ENCODE measurements at regions not wholly inside any gene's neighbourhood (a gene's known extent, or its start where the extent isn't known, plus 50 kb on each side); places are given as distances from the start of the nearest gene placed in this dataset.

DNA sequence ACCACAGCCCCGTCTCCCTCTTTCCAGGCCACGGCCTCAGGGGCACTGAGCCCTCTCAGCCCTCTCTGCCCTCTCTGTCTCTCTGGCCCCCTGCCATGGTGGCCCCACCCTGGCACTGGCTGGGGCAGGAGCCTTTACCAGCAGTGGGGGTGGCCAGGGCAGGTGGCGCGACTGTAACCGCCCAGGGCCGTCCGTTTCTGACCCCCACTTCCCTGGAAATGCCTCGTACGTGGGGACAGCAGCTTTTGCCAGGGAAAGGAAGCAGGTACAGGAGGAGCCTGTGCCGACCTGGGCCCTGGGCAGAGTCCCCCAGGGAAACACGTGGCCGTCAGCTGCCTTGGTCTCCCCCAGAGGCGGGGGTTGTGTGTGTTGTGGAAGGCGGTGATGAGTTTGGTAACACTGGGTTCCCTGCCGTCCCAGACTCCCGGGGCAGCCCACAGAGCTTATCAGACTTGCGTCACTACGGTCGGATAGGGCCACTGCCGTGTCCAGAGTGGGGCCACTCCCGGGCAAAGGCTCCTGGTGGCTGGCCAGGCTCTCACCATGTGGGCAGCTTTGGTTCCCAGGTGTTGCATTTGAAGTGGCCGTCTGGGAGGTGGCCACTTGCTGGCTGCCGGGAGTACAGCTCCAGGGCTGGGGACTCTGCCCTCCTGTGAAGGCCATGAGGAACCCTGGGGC, 249.3 kb upstream of the CIBAR2 start:
- TF ChIP-seq, protein P1, sequence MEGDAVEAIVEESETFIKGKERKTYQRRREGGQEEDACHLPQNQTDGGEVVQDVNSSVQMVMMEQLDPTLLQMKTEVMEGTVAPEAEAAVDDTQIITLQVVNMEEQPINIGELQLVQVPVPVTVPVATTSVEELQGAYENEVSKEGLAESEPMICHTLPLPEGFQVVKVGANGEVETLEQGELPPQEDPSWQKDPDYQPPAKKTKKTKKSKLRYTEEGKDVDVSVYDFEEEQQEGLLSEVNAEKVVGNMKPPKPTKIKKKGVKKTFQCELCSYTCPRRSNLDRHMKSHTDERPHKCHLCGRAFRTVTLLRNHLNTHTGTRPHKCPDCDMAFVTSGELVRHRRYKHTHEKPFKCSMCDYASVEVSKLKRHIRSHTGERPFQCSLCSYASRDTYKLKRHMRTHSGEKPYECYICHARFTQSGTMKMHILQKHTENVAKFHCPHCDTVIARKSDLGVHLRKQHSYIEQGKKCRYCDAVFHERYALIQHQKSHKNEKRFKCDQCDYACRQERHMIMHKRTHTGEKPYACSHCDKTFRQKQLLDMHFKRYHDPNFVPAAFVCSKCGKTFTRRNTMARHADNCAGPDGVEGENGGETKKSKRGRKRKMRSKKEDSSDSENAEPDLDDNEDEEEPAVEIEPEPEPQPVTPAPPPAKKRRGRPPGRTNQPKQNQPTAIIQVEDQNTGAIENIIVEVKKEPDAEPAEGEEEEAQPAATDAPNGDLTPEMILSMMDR (IDR thresholded peaks at IDR 0.05; ENCODE audit: insufficient read depth, low read length): no peak
- DNase-seq (ENCODE audit: low read depth): no peak
- H3K4me3 ChIP-seq (ENCODE audit: low read depth, low read length): no peak overlapping the region

DNA sequence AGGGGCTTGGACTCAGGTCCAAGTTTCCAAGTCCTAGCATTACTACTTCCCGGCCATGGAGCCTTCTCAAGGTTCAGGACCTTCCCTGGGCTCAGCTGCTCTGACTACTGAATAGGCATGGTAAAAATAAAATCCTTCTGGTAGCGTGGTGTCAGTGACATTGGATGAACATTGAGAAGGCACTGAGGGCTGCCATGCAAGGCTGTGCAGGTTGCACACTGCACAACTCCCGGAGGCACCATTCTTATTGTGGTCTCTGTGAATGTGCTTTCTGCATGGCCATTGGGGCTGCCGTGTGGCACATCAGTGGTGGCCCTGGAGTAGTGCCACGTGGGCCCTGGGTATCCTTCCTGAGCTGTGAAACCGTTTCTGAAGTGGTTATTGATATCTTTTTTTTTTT, 250.2 kb upstream of the CIBAR2 start:
- no peak for DNase-seq (ENCODE audit: low read depth)
- no peak overlapping the region for H3K4me3 ChIP-seq (ENCODE audit: low read depth, low read length)
- TF ChIP-seq, protein P1 (IDR thresholded peaks at IDR 0.05; ENCODE audit: insufficient read depth, low read length): no peak

DNA sequence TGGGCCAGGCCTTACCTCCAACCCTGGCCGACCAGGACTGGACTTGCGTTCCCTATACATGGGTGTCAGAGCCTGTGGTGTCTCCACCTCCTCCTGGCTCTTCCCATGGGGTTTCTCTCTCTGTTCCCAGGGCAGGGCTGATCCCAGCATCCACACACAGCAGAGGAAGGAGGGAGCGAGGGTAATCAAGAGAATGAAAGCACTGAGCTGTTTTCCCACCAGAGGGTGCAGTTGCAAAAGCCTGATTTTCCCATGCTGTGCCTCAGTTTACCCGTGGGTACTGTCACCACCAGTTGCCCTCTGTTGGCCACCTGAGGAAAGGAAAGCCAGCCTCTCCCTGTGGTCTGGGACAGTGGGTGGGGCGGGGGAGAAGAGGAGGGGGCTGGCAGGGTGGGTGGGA, 249.7 kb upstream of the GSE1 start:
- DNase-seq (ENCODE audit: low read depth): no peak

DNA sequence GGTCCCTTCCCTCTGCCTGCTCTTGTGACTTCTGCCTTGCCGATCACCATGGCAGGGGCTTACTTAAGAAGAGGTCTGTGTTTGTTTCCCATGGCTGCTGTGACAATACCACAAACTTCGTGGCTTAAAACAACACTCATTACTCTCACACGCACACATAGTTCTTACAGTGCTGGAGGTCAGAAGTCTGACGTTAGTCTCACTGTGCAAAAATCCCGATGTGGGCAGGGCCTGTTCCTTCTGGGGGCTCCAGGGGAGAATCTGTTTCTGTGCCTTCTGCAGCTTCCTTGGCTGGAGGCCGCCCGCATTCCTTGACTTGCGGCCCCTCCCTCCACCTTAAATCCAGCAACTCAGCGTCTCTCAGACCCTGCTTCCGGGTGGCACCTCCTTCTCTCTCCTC, 249.2 kb upstream of the GSE1 start:
- no peak overlapping the region for H3K4me3 ChIP-seq (ENCODE audit: low read depth, low read length)
- no peak for DNase-seq (ENCODE audit: low read depth)
- TF ChIP-seq, protein P1 (IDR thresholded peaks at IDR 0.05; ENCODE audit: insufficient read depth, low read length): no peak

More for the DNA sequence above, 249.7 kb upstream of the GSE1 start:
- no peak overlapping the region for H3K4me3 ChIP-seq (ENCODE audit: low read depth, low read length)
- TF ChIP-seq, protein P1 (IDR thresholded peaks at IDR 0.05; ENCODE audit: insufficient read depth, low read length): no peak

DNA sequence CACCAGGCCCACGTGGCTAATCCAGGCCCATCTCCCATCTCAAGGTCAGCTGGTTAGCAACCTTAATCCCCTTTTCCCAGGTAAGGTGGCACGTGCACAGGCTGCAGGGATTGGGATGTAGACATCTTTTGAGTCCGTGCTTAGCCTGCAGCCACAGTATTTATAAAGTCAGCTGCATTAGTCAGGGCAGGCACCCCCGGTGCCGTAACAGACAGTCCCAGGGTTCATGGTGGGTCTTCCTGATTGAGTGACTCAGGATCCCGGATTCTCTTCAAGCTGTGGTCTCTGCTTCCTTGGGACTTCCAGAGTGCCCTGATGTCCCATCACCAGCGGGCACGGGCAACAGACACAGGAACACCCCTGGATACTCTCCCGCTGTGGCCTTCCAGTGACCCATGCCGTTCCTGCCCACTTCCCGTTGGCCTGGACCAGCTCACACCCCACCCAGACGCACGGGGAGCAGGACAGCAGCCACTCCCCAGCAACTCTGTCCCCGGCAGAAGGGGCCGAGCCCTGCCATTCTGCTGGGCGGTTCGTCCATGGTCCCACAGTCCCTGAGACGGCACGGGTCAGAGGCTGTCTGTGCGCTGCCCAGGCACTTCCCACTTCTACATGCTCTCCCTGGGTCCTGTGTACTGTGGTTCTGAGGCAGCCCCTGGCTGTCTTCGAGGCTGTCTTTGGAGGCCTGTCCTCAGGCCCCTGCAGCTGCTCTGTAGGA, 248.6 kb upstream of the GSE1 start:
- TF ChIP-seq, protein P1 (IDR thresholded peaks at IDR 0.05; ENCODE audit: insufficient read depth, low read length): no peak
- no peak for DNase-seq (ENCODE audit: low read depth)
- H3K4me3 ChIP-seq (ENCODE audit: low read depth, low read length): no peak overlapping the region

DNA sequence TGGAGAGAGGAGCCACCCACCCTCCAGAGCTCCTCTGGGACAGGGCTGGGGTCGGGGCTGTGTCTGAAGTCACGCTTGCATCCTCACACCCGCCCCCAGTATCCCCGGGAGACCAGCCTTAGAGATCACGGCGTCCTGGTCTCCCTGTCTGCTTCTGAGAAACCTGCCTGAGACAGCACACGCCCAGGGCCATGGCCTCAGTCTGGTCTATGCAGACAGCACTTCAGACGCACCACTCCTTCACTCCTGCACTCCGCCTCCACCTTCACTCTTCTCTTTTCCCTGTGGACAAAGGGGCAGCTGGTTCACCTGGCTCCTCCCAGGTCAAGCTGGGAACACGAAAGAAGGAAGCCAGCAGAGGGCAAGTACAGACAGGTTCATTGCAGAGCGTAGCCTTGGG, 248.0 kb upstream of the GSE1 start:
- TF ChIP-seq, protein P1 (IDR thresholded peaks at IDR 0.05; ENCODE audit: insufficient read depth, low read length): no peak
- no peak overlapping the region for H3K4me3 ChIP-seq (ENCODE audit: low read depth, low read length)
- no peak for DNase-seq (ENCODE audit: low read depth)

Measured in fibroblast of the aortic adventitia (primary cell).